H9 (cell line): ENCODE measurements at regions not wholly inside any gene's neighbourhood (a gene's known extent, or its start where the extent isn't known, plus 50 kb on each side); places are given as distances from the start of the nearest gene placed in this dataset.
A peak's percentile ranks its signal among the peaks of the same experiment; 100 is the strongest.

Experiments
- DNase-seq: peaks from one replicate; pipeline ENCODE4 v3.0.0-alpha.2; 2017
- H2AFZ ChIP-seq: one replicate; pipeline ENCODE4 v1.6.1; 2013; ENCODE audit warnings: mild to moderate bottlenecking, low read length, control low read depth, moderate library complexity
- H2AK5ac ChIP-seq: 2 replicates; pipeline ENCODE4 v1.6.1; 2013; ENCODE audit warnings: low read length, control low read depth, mixed read lengths; ENCODE audit not compliant: insufficient read length
- H2BK120ac ChIP-seq: one replicate; pipeline ENCODE4 v1.6.1; 2013; ENCODE audit warnings: low read depth, mild to moderate bottlenecking, low read length, control low read depth, inconsistent platforms; ENCODE audit not compliant: poor library complexity, severe bottlenecking
- H2BK12ac ChIP-seq: 2 replicates; pipeline ENCODE4 v1.6.1; 2013; ENCODE audit warnings: low read length, control low read depth, mixed read lengths, low read depth; ENCODE audit not compliant: insufficient read length
- H2BK15ac ChIP-seq: 2 replicates; pipeline ENCODE4 v1.6.1; 2013; ENCODE audit warnings: low read depth, low read length, control low read depth
- H2BK20ac ChIP-seq: one replicate; pipeline ENCODE4 v1.6.1; 2013; ENCODE audit warnings: low read depth, mild to moderate bottlenecking, low read length, control low read depth, inconsistent platforms; ENCODE audit not compliant: poor library complexity, severe bottlenecking
- H2BK5ac ChIP-seq: 2 replicates; pipeline ENCODE4 v1.6.1; 2013; ENCODE audit warnings: low read length, control low read depth, mixed read lengths; ENCODE audit not compliant: insufficient read length
- H3K14ac ChIP-seq: 2 replicates; pipeline ENCODE4 v1.6.1; 2013; ENCODE audit warnings: low read length, control low read depth; ENCODE audit not compliant: insufficient read depth
- H3K18ac ChIP-seq: 2 replicates; pipeline ENCODE4 v1.6.1; 2013; ENCODE audit warnings: low read depth, mild to moderate bottlenecking, mixed read lengths, low read length, control low read depth; ENCODE audit not compliant: insufficient read length
- H3K23ac ChIP-seq: 2 replicates; pipeline ENCODE4 v1.6.1; 2013; ENCODE audit warnings: low read length, control low read depth, mixed read lengths, low read depth; ENCODE audit not compliant: insufficient read length
- H3K23me2 ChIP-seq: 2 replicates; pipeline ENCODE4 v1.6.1; 2013; ENCODE audit warnings: low read depth, mild to moderate bottlenecking, mixed read lengths, low read length, control low read depth; ENCODE audit not compliant: insufficient read length, poor library complexity, severe bottlenecking
- H3K27ac ChIP-seq: 2 replicates; pipeline ENCODE4 v1.5.1; 2013; ENCODE audit warnings: low read length, control low read depth, mixed read lengths, low read depth; ENCODE audit not compliant: insufficient read length
- H3K27me3 ChIP-seq: 2 replicates; pipeline ENCODE4 v1.6.1; 2013; ENCODE audit warnings: low read length, control low read depth, inconsistent platforms; ENCODE audit not compliant: insufficient read depth
- H3K4ac ChIP-seq: 2 replicates; pipeline ENCODE4 v1.6.1; 2013; ENCODE audit warnings: low read depth, mild to moderate bottlenecking, control low read depth, inconsistent platforms, low read length, moderate library complexity
- H3K4me1 ChIP-seq: 2 replicates; pipeline ENCODE4 v1.6.1; 2013; ENCODE audit warnings: low read length, control low read depth, inconsistent platforms; ENCODE audit not compliant: insufficient read depth
- H3K4me2 ChIP-seq: 2 replicates; pipeline ENCODE4 v1.6.1; 2013; ENCODE audit warnings: low read length, control low read depth, mixed read lengths; ENCODE audit not compliant: insufficient read length, insufficient read depth
- H3K56ac ChIP-seq: 2 replicates; pipeline ENCODE4 v1.6.1; 2013; ENCODE audit warnings: low read depth, mild to moderate bottlenecking, mixed read lengths, low read length, control low read depth; ENCODE audit not compliant: insufficient read length
- H3K79me1 ChIP-seq: 2 replicates; pipeline ENCODE4 v1.6.1; 2013; ENCODE audit warnings: low read depth, mild to moderate bottlenecking, moderate library complexity, low read length, control low read depth, inconsistent platforms; ENCODE audit not compliant: insufficient read depth, poor library complexity, severe bottlenecking
- H3K79me2 ChIP-seq: 2 replicates; pipeline ENCODE4 v1.6.1; 2013; ENCODE audit warnings: low read length, control low read depth, inconsistent platforms; ENCODE audit not compliant: insufficient read depth
- H3K9ac ChIP-seq: 2 replicates; pipeline ENCODE4 v1.6.1; 2013; ENCODE audit warnings: low read length, control low read depth, mixed read lengths; ENCODE audit not compliant: insufficient read length; ENCODE audit errors: extremely low read depth
- H3K9me3 ChIP-seq: one replicate; pipeline ENCODE4 v1.6.1; 2013; ENCODE audit warnings: low read depth, low read length, inconsistent platforms; ENCODE audit not compliant: control insufficient read depth
- H3T11ph ChIP-seq: one replicate; pipeline ENCODE4 v1.6.1; 2013; ENCODE audit warnings: mild to moderate bottlenecking, low read length, control low read depth, inconsistent platforms
- H4K20me1 ChIP-seq: one replicate; pipeline ENCODE4 v1.6.1; 2013; ENCODE audit not compliant: control insufficient read depth, insufficient read length, insufficient read depth
- H4K5ac ChIP-seq: 2 replicates; pipeline ENCODE4 v1.6.1; 2013; ENCODE audit warnings: low read depth, mild to moderate bottlenecking, mixed read lengths, low read length, control low read depth; ENCODE audit not compliant: insufficient read length
- H4K8ac ChIP-seq: replicated peaks from 2 replicates; pipeline ENCODE4 v1.6.1; 2013; ENCODE audit warnings: low read length, control low read depth, mixed read lengths, low read depth; ENCODE audit not compliant: insufficient read length
- H4K91ac ChIP-seq: 2 replicates; pipeline ENCODE4 v1.6.1; 2013; ENCODE audit warnings: low read depth, mild to moderate bottlenecking, moderate library complexity, mixed read lengths, low read length, control low read depth; ENCODE audit not compliant: insufficient read length
- H3K27ac Mint-ChIP-seq, 3 experiments: 2 replicates in 2 of 3; 3 replicates in 1 of 3; pipeline ENCODE4 v1.8.0; 2020 to 2021; ENCODE audit warnings: mixed read lengths in 3 of 3, mild to moderate bottlenecking in 1 of 3, moderate library complexity in 1 of 3
- H3K27me3 Mint-ChIP-seq: 2 replicates; pipeline ENCODE4 v1.8.0; 2021; ENCODE audit warnings: low read depth, mild to moderate bottlenecking, moderate library complexity, mixed read lengths
- H3K36me3 Mint-ChIP-seq, 3 experiments: 2 replicates in 2 of 3; 3 replicates in 1 of 3; pipeline ENCODE4 v1.8.0; 2020 to 2021; ENCODE audit warnings: low read depth in 3 of 3, mixed read lengths in 3 of 3; ENCODE audit not compliant: insufficient read depth in 1 of 3
- H3K4me1 Mint-ChIP-seq, 2 experiments: 2 replicates each; pipeline ENCODE4 v1.8.0; 2020; ENCODE audit warnings: mixed read lengths in 2 of 2
- H3K4me3 Mint-ChIP-seq, 2 experiments: 2 replicates in 1 of 2; 3 replicates in 1 of 2; pipeline ENCODE4 v1.8.0; 2020 to 2021; ENCODE audit warnings: mild to moderate bottlenecking in 2 of 2, mixed read lengths in 2 of 2, moderate library complexity in 1 of 2
- H3K9me3 Mint-ChIP-seq, 2 experiments: 2 replicates in 1 of 2; 3 replicates in 1 of 2; pipeline ENCODE4 v1.8.0; 2020; ENCODE audit warnings: mild to moderate bottlenecking in 2 of 2, mixed read lengths in 2 of 2, moderate library complexity in 1 of 2
- WGBS: extraction: QIAGEN DNeasy Blood & Tissue Kit; methylation state at CpG from one replicate; pipeline ENCODE4 v1.1.7; 2013; ENCODE audit warnings: missing lambda C conversion rate, low lambda C conversion rate, mixed read lengths; ENCODE audit not compliant: insufficient read length; ENCODE audit errors: extremely low coverage; 5-methylcytosine and 5-hydroxymethylcytosine counted together
- TF ChIP-seq, protein P1 (sequence below): fragments of 200-600 bp; sonication (generic); conservative IDR thresholded peaks from 3 replicates; pipeline ENCODE4 v1.8.0; 2021; ENCODE audit warnings: antibody characterized with exemption, mild to moderate bottlenecking

DNA sequence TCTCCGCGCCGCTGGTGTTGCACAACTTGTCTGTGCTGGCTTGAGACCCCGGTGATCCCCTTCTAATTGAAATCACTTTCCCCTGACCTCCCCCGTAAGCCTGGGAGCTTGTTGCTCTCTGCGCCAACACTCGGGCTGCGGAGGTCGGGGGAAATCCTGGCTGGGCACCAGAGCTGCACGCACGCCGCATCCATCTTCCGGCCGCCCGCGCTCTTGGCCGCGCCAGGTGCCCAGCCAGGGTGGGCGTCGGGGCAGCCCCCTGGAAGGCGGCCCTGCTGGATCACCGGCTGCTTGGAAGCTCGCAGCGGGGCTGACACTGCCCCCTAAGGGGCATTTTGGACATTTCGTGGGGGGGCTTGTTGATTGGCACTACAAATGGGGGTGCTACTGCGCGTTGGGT is 280.3 kb upstream of the SKOR2 start:
- Mint-ChIP-seq H3K27ac (peak overlapping the region in 1 of 3 experiments; percentile 62; a peak in 1 of 7 replicates), H3K36me3 (no peaks in the 10 kb centered on the region), H3K27me3 (no peaks in the 10 kb centered on the region), H3K4me1 (peaks cover 1 to 11% of the 10 kb centered on the region in 2 experiments; a peak in 2 of 4 replicates), H3K9me3 (no peaks in the 10 kb centered on the region; a peak in 1 of 5 replicates), H3K4me3 (no peak overlapping the region)
- no peak overlapping the region for H3T11ph ChIP-seq
- H4K5ac ChIP-seq = no peak overlapping the region
- no peak overlapping the region for H2BK15ac ChIP-seq
- no peaks in the 10 kb centered on the region for H3K79me1 ChIP-seq
- no peak overlapping the region for H3K23ac ChIP-seq
- no peak overlapping the region for H2AFZ ChIP-seq
- H2AK5ac ChIP-seq = no peak overlapping the region
- H3K56ac ChIP-seq = no peak overlapping the region
- no peak overlapping the region for H2BK20ac ChIP-seq
- WGBS = no CpG with 5 or more reads among the region's 27 CpGs
- H4K91ac ChIP-seq = no peak overlapping the region
- DNase-seq = peak; percentile 47
- H3K4me2 ChIP-seq = no peak overlapping the region
- no peak overlapping the region for H3K27ac ChIP-seq
- no peak overlapping the region for H2BK5ac ChIP-seq
- TF ChIP-seq, protein P1, sequence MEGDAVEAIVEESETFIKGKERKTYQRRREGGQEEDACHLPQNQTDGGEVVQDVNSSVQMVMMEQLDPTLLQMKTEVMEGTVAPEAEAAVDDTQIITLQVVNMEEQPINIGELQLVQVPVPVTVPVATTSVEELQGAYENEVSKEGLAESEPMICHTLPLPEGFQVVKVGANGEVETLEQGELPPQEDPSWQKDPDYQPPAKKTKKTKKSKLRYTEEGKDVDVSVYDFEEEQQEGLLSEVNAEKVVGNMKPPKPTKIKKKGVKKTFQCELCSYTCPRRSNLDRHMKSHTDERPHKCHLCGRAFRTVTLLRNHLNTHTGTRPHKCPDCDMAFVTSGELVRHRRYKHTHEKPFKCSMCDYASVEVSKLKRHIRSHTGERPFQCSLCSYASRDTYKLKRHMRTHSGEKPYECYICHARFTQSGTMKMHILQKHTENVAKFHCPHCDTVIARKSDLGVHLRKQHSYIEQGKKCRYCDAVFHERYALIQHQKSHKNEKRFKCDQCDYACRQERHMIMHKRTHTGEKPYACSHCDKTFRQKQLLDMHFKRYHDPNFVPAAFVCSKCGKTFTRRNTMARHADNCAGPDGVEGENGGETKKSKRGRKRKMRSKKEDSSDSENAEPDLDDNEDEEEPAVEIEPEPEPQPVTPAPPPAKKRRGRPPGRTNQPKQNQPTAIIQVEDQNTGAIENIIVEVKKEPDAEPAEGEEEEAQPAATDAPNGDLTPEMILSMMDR = peak; percentile 60
- H4K20me1 ChIP-seq = no peaks in the 10 kb centered on the region
- H3K27me3 ChIP-seq = no peaks in the 10 kb centered on the region
- no peak overlapping the region for H3K14ac ChIP-seq
- no peak overlapping the region for H3K18ac ChIP-seq
- H3K23me2 ChIP-seq = no peaks in the 10 kb centered on the region
- H3K4ac ChIP-seq = no peak overlapping the region
- no peaks in the 10 kb centered on the region for H3K9me3 ChIP-seq
- no peak overlapping the region for H2BK12ac ChIP-seq
- no peaks in the 10 kb centered on the region for H3K79me2 ChIP-seq
- no peak overlapping the region for H3K9ac ChIP-seq
- no peak overlapping the region for H2BK120ac ChIP-seq
- H4K8ac ChIP-seq = no peak overlapping the region
- H3K4me1 ChIP-seq = no peaks in the 10 kb centered on the region
